Uterus (tissue), 2 donors: ENCODE measurements at regions not wholly inside any gene's neighbourhood (a gene's known extent, or its start where the extent isn't known, plus 50 kb on each side); places are given as distances from the start of the nearest gene placed in this dataset.
A peak's percentile ranks its signal among the peaks of the same experiment; 100 is the strongest.
"Not testable (repeated sequence)": the region's sequence is repeated elsewhere in the genome, so short reads cannot be mapped to it uniquely, and the experiment has no call there.

Experiments
- CTCF ChIP-seq, 4 experiments: fragments of 200-600 bp in 2 of 4; fragments of 450-650 bp in 2 of 4; sonication (generic) in 2 of 4; IDR thresholded peaks; one replicate each; pipeline ENCODE4 v1.5.1; 2016 to 2019; ENCODE audit warnings: antibody characterized with exemption in 4 of 4, mild to moderate bottlenecking in 2 of 4, moderate library complexity in 1 of 4
- POLR2A ChIP-seq, 2 donors: fragments of 450-650 bp; IDR thresholded peaks; one replicate each; pipeline ENCODE4 v1.6.1; 2016; ENCODE audit warnings: antibody characterized with exemption in 2 of 2, mild to moderate bottlenecking in 1 of 2, moderate library complexity in 1 of 2

GRCh38 chr2:196298106-196298723 is 126.8 kb upstream of the STK17B start:
- peak; percentile 36 to 50 (median 45) for TF ChIP-seq CTCF (IDR thresholded peaks at IDR 0.05)
- TF ChIP-seq POLR2A (IDR thresholded peaks at IDR 0.05): not testable (repeated sequence)
